Stimulated activated naive B cell treated with anti-CD40 and anti-IgM and Interleukin-4, amounts not matched to agents 10 μg/mL and 1 μg/mL and 100 μg/mL, for 72 hours (primary cell): ENCODE measurements at regions not wholly inside any gene's neighbourhood (a gene's known extent, or its start where the extent isn't known, plus 50 kb on each side); places are given as distances from the start of the nearest gene placed in this dataset.

Experiments
- ATAC-seq, 2 donors: fragments of 150-1000 bp; cut with Tn5 transposase; replicated peaks; 2 replicates each; pipeline ENCODE4 v1.10.0; 2021; ENCODE audit warnings: moderate library complexity in 1 of 2
- DNase-seq: peaks from one replicate; pipeline ENCODE4 v3.0.0; 2021
- H3K27ac Mint-ChIP-seq: one replicate; pipeline ENCODE4 v1.8.0; 2022; ENCODE audit warnings: mild to moderate bottlenecking, mixed read lengths
- H3K27me3 Mint-ChIP-seq, 2 donors: one replicate each; pipeline ENCODE4 v1.8.0; 2022; ENCODE audit warnings: mixed read lengths in 2 of 2
- H3K36me3 Mint-ChIP-seq, 2 donors: one replicate each; pipeline ENCODE4 v1.8.0; 2022; ENCODE audit warnings: mixed read lengths in 2 of 2, mild to moderate bottlenecking in 1 of 2
- H3K4me1 Mint-ChIP-seq, 2 donors: one replicate each; pipeline ENCODE4 v1.8.0; 2022; ENCODE audit warnings: mixed read lengths in 2 of 2, mild to moderate bottlenecking in 1 of 2
- H3K4me3 Mint-ChIP-seq, 2 donors: one replicate each; pipeline ENCODE4 v1.8.0; 2022; ENCODE audit warnings: mild to moderate bottlenecking in 2 of 2, mixed read lengths in 2 of 2, moderate library complexity in 1 of 2
- H3K9me3 Mint-ChIP-seq, 2 donors: one replicate each; pipeline ENCODE4 v1.8.0; 2022; ENCODE audit warnings: mixed read lengths in 2 of 2, mild to moderate bottlenecking in 1 of 2

GRCh38 chr6:126253431-126253830 lies 86.5 kb upstream of the CENPW start:
- DNase-seq: no peak
- Mint-ChIP-seq H3K4me1 (peaks cover 2 to 7% of the 10 kb centered on the region in 2 donors), H3K27me3 (no peaks in the 10 kb centered on the region), H3K4me3 (no peak overlapping the region), H3K9me3 (peaks cover 3 to 11% of the 10 kb centered on the region in 2 donors), H3K27ac (no peak overlapping the region), H3K36me3 (peaks cover 5 to 18% of the 10 kb centered on the region in 2 donors)
- no peak for ATAC-seq

- ATAC-seq (no peak), DNase-seq (no peak)
- H3K27ac Mint-ChIP-seq: no peak overlapping the region
- peaks cover 24 to 29% of the 10 kb centered on the region in 2 donors for H3K9me3 Mint-ChIP-seq
- no peaks in the 10 kb centered on the region for H3K27me3 Mint-ChIP-seq
- no peaks in the 10 kb centered on the region for H3K4me1 Mint-ChIP-seq
- peaks cover 6 to 26% of the 10 kb centered on the region in 2 donors for H3K36me3 Mint-ChIP-seq
- H3K4me3 Mint-ChIP-seq: no peak overlapping the region
Observed at GRCh38 chr6:126258150-126258549, 81.8 kb upstream of the CENPW start.

- H3K4me3 Mint-ChIP-seq: no peak overlapping the region
- no peak overlapping the region for H3K27ac Mint-ChIP-seq
- H3K9me3 Mint-ChIP-seq: peaks cover 21 to 22% of the 10 kb centered on the region in 2 donors
- peaks cover 5 to 21% of the 10 kb centered on the region in 2 donors for H3K36me3 Mint-ChIP-seq
- ATAC-seq (no peak), DNase-seq (no peak)
- no peaks in the 10 kb centered on the region for H3K4me1 Mint-ChIP-seq
- H3K27me3 Mint-ChIP-seq: no peaks in the 10 kb centered on the region
Observed at GRCh38 chr6:126261792-126262421, 78.0 kb upstream of the CENPW start.

- DNase-seq (no peak), ATAC-seq (no peak)
- no peak overlapping the region for H3K27ac Mint-ChIP-seq
- H3K36me3 Mint-ChIP-seq: peaks cover 2 to 11% of the 10 kb centered on the region in 2 donors
- peaks cover 0 to 4% of the 10 kb centered on the region in 2 donors for H3K4me1 Mint-ChIP-seq
- no peaks in the 10 kb centered on the region for H3K27me3 Mint-ChIP-seq
- H3K9me3 Mint-ChIP-seq: peaks cover 18 to 22% of the 10 kb centered on the region in 2 donors
- no peak overlapping the region for H3K4me3 Mint-ChIP-seq
Observed at GRCh38 chr6:126264265-126264664, 75.7 kb upstream of the CENPW start.

GRCh38 chr6:126266664-126267063 lies 73.3 kb upstream of the CENPW start:
- H3K4me3 Mint-ChIP-seq: no peak overlapping the region
- H3K27me3 Mint-ChIP-seq: no peaks in the 10 kb centered on the region
- ATAC-seq: no peak
- no peak for DNase-seq
- peaks cover 4 to 7% of the 10 kb centered on the region in 2 donors for H3K9me3 Mint-ChIP-seq
- peaks cover 0 to 4% of the 10 kb centered on the region in 2 donors for H3K4me1 Mint-ChIP-seq
- peaks cover 0 to 7% of the 10 kb centered on the region in 2 donors for H3K36me3 Mint-ChIP-seq
- H3K27ac Mint-ChIP-seq: no peak overlapping the region

GRCh38 chr6:126267626-126268025 lies 72.3 kb upstream of the CENPW start:
- peaks cover 0 to 4% of the 10 kb centered on the region in 2 donors for H3K4me1 Mint-ChIP-seq

GRCh38 chr6:126268092-126268491 lies 71.8 kb upstream of the CENPW start:
- no peak overlapping the region for H3K4me3 Mint-ChIP-seq
- ATAC-seq (peak; percentile 49 to 57), DNase-seq (no peak)
- H3K36me3 Mint-ChIP-seq: peaks cover 0 to 6% of the 10 kb centered on the region in 2 donors
- no peaks in the 10 kb centered on the region for H3K27me3 Mint-ChIP-seq
- peaks cover 0 to 3% of the 10 kb centered on the region in 2 donors for H3K9me3 Mint-ChIP-seq
- H3K4me1 Mint-ChIP-seq: peaks cover 0 to 4% of the 10 kb centered on the region in 2 donors
- no peak overlapping the region for H3K27ac Mint-ChIP-seq

More at GRCh38 chr6:126267626-126268025, 72.3 kb upstream of the CENPW start:
- peaks cover 0 to 6% of the 10 kb centered on the region in 2 donors for H3K36me3 Mint-ChIP-seq
- H3K9me3 Mint-ChIP-seq: peaks cover 0 to 3% of the 10 kb centered on the region in 2 donors
- ATAC-seq (no peak), DNase-seq (no peak)
- no peak overlapping the region for H3K27ac Mint-ChIP-seq
- H3K27me3 Mint-ChIP-seq: no peaks in the 10 kb centered on the region
- H3K4me3 Mint-ChIP-seq: no peak overlapping the region

GRCh38 chr6:126280287-126280686 lies 59.6 kb upstream of the CENPW start:
- Mint-ChIP-seq H3K36me3 (no peaks in the 10 kb centered on the region), H3K4me3 (no peak overlapping the region), H3K27ac (no peak overlapping the region), H3K27me3 (no peaks in the 10 kb centered on the region), H3K4me1 (no peaks in the 10 kb centered on the region), H3K9me3 (no peaks in the 10 kb centered on the region)
- ATAC-seq: no peak
- DNase-seq: no peak

- ATAC-seq (no peak), DNase-seq (no peak)
- H3K9me3 Mint-ChIP-seq: no peaks in the 10 kb centered on the region
- no peak overlapping the region for H3K4me3 Mint-ChIP-seq
- no peaks in the 10 kb centered on the region for H3K4me1 Mint-ChIP-seq
- H3K27ac Mint-ChIP-seq: no peak overlapping the region
- H3K36me3 Mint-ChIP-seq: no peaks in the 10 kb centered on the region
- H3K27me3 Mint-ChIP-seq: no peaks in the 10 kb centered on the region
Observed at GRCh38 chr6:126285871-126286365, 54.0 kb upstream of the CENPW start.
